ENCODE measurements at regions not wholly inside any gene's neighbourhood (a gene's known extent, or its start where the extent isn't known, plus 50 kb on each side); places are given as distances from the start of the nearest gene placed in this dataset.

- Histone ChIP-seq H3K27ac (ENCODE audit: low read length) (no peak overlapping the region), H3K4me3 (ENCODE audit: low read depth in 2 of 2, low read length in 2 of 2) (no peak overlapping the region), H3K27me3 (ENCODE audit: control insufficient read depth, insufficient read depth, low read length) (no peaks in the 10 kb centered on the region; the same call in 1 of the 2 replicates), H3K36me3 (ENCODE audit: control insufficient read depth, insufficient read depth, low read length) (no peaks in the 10 kb centered on the region), H3K9me3 (ENCODE audit: control insufficient read depth, insufficient read depth, low read depth, low read length) (no peaks in the 10 kb centered on the region), H3K4me1 (ENCODE audit: control insufficient read depth, insufficient read depth, low read length) (no peaks in the 10 kb centered on the region)
- DNase-seq (ENCODE audit: low read depth, low spot score) (no peak), ATAC-seq (no peak)
- TF ChIP-seq TCF7L2 (IDR thresholded peaks at IDR 0.05; ENCODE audit: low read depth, low read length) (no peak), POLR2AphosphoS5 (IDR thresholded peaks at IDR 0.05; ENCODE audit: low read depth, low read length) (no peak), SIN3A (IDR thresholded peaks at IDR 0.05; ENCODE audit: borderline replicate concordance, insufficient read depth, low read depth, low read length) (no peak)
- TF ChIP-seq, protein P1, sequence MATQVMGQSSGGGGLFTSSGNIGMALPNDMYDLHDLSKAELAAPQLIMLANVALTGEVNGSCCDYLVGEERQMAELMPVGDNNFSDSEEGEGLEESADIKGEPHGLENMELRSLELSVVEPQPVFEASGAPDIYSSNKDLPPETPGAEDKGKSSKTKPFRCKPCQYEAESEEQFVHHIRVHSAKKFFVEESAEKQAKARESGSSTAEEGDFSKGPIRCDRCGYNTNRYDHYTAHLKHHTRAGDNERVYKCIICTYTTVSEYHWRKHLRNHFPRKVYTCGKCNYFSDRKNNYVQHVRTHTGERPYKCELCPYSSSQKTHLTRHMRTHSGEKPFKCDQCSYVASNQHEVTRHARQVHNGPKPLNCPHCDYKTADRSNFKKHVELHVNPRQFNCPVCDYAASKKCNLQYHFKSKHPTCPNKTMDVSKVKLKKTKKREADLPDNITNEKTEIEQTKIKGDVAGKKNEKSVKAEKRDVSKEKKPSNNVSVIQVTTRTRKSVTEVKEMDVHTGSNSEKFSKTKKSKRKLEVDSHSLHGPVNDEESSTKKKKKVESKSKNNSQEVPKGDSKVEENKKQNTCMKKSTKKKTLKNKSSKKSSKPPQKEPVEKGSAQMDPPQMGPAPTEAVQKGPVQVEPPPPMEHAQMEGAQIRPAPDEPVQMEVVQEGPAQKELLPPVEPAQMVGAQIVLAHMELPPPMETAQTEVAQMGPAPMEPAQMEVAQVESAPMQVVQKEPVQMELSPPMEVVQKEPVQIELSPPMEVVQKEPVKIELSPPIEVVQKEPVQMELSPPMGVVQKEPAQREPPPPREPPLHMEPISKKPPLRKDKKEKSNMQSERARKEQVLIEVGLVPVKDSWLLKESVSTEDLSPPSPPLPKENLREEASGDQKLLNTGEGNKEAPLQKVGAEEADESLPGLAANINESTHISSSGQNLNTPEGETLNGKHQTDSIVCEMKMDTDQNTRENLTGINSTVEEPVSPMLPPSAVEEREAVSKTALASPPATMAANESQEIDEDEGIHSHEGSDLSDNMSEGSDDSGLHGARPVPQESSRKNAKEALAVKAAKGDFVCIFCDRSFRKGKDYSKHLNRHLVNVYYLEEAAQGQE (IDR thresholded peaks at IDR 0.05; ENCODE audit: insufficient read depth in 1 of 2, low read depth in 2 of 2, low read length in 1 of 2): no peak
- TF ChIP-seq, protein P2, sequence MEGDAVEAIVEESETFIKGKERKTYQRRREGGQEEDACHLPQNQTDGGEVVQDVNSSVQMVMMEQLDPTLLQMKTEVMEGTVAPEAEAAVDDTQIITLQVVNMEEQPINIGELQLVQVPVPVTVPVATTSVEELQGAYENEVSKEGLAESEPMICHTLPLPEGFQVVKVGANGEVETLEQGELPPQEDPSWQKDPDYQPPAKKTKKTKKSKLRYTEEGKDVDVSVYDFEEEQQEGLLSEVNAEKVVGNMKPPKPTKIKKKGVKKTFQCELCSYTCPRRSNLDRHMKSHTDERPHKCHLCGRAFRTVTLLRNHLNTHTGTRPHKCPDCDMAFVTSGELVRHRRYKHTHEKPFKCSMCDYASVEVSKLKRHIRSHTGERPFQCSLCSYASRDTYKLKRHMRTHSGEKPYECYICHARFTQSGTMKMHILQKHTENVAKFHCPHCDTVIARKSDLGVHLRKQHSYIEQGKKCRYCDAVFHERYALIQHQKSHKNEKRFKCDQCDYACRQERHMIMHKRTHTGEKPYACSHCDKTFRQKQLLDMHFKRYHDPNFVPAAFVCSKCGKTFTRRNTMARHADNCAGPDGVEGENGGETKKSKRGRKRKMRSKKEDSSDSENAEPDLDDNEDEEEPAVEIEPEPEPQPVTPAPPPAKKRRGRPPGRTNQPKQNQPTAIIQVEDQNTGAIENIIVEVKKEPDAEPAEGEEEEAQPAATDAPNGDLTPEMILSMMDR (IDR thresholded peaks at IDR 0.05): no peak
- CTCF ChIA-PET: no interaction called here
- no TSS peak for BruUV-seq (replicated peaks)
- POLR2A ChIA-PET: no interaction called here
- intact Hi-C loops (cut with micrococcal nuclease; ENCODE audit: unreplicated experiment): no loop called here
- in situ Hi-C loops (cut with HindIII; ENCODE audit: low pct_unique_long_range_greater_than_20kb, low sequenced_read_pairs): no loop called here
Observed at GRCh38 chr15:69736161-69736560, 283.5 kb downstream of the RPLP1 start.

GRCh38 chr15:69737916-69738315, 285.3 kb downstream of the RPLP1 start:
- no peaks in the 10 kb centered on the region for H3K36me3 ChIP-seq (ENCODE audit: control insufficient read depth, insufficient read depth, low read length)
- ATAC-seq: no peak
- no peaks in the 10 kb centered on the region for H3K9me3 ChIP-seq (ENCODE audit: control insufficient read depth, insufficient read depth, low read depth, low read length)
- no peak overlapping the region for H3K27ac ChIP-seq (ENCODE audit: low read length)
- TF ChIP-seq TCF7L2 (IDR thresholded peaks at IDR 0.05; ENCODE audit: low read depth, low read length) (no peak), POLR2AphosphoS5 (IDR thresholded peaks at IDR 0.05; ENCODE audit: low read depth, low read length) (no peak), SIN3A (IDR thresholded peaks at IDR 0.05; ENCODE audit: borderline replicate concordance, insufficient read depth, low read depth, low read length) (no peak)
- TF ChIP-seq, protein P1 (IDR thresholded peaks at IDR 0.05; ENCODE audit: insufficient read depth in 1 of 2, low read depth in 2 of 2, low read length in 1 of 2): no peak
- TF ChIP-seq, protein P2 (IDR thresholded peaks at IDR 0.05): no peak
- no peaks in the 10 kb centered on the region for H3K4me1 ChIP-seq (ENCODE audit: control insufficient read depth, insufficient read depth, low read length)
- ChIA-PET POLR2A (interaction anchor here (0.6 kb wide), 1 partner anchor 122 kb away, joined by 4 read pairs; no protein-coding TSS in a partner anchor), CTCF (interaction anchor here (0.7 kb wide), 1 partner anchor 282 kb away, joined by 3 read pairs; no protein-coding TSS in a partner anchor)
- no peak for DNase-seq (ENCODE audit: low read depth, low spot score)
- H3K4me3 ChIP-seq (ENCODE audit: low read depth in 2 of 2, low read length in 2 of 2): no peak overlapping the region
- BruUV-seq (replicated peaks): no TSS peak
- H3K27me3 ChIP-seq (ENCODE audit: control insufficient read depth, insufficient read depth, low read length): no peaks in the 10 kb centered on the region; the same call in 1 of the 2 replicates
- intact Hi-C loops (cut with micrococcal nuclease; ENCODE audit: unreplicated experiment) (no loop called here), in situ Hi-C loops (cut with HindIII; ENCODE audit: low pct_unique_long_range_greater_than_20kb, low sequenced_read_pairs) (no loop called here)
